ENCODE measurements at regions not wholly inside any gene's neighbourhood (a gene's known extent, or its start where the extent isn't known, plus 50 kb on each side); places are given as distances from the start of the nearest gene placed in this dataset.

- no peak for DNase-seq (ENCODE audit: low read depth in 2 of 2)
Measured at GRCh38 chr13:107331359-107331758, 763.4 kb upstream of the ARGLU1 start.

- no peak for DNase-seq (ENCODE audit: low read depth in 2 of 2)
Measured at GRCh38 chr13:107330484-107330883, 762.5 kb upstream of the ARGLU1 start.

GRCh38 chr13:107329991-107330390, 762.1 kb upstream of the ARGLU1 start:
- DNase-seq (ENCODE audit: low read depth in 2 of 2): no peak

GRCh38 chr13:107324416-107325204, 756.7 kb upstream of the ARGLU1 start:
- no peak for DNase-seq (ENCODE audit: low read depth in 2 of 2)

- no peak for DNase-seq (ENCODE audit: low read depth in 2 of 2)
Measured at GRCh38 chr13:107322228-107322627, 754.3 kb upstream of the ARGLU1 start.

- no peak for DNase-seq (ENCODE audit: low read depth in 2 of 2)
Measured at GRCh38 chr13:107305178-107305577, 737.2 kb upstream of the ARGLU1 start.

- DNase-seq (ENCODE audit: low read depth in 2 of 2): no peak
Measured at GRCh38 chr13:107301724-107302374, 733.9 kb upstream of the ARGLU1 start.

GRCh38 chr13:107299717-107300116, 731.8 kb upstream of the ARGLU1 start:
- DNase-seq (ENCODE audit: low read depth in 2 of 2): no peak

GRCh38 chr13:107296804-107297203, 728.9 kb upstream of the ARGLU1 start:
- DNase-seq (ENCODE audit: low read depth in 2 of 2): no peak

- no peak for DNase-seq (ENCODE audit: low read depth in 2 of 2)
Measured at GRCh38 chr13:107295416-107296140, 727.6 kb upstream of the ARGLU1 start.

- no peak for DNase-seq (ENCODE audit: low read depth in 2 of 2)
Measured at GRCh38 chr13:107293924-107294323, 726.0 kb upstream of the ARGLU1 start.

GRCh38 chr13:107291875-107292274, 723.9 kb upstream of the ARGLU1 start:
- DNase-seq (ENCODE audit: low read depth in 2 of 2): no peak

- no peak for DNase-seq (ENCODE audit: low read depth in 2 of 2)
Measured at GRCh38 chr13:107289540-107289939, 721.6 kb upstream of the ARGLU1 start.

GRCh38 chr13:107284173-107284572, 716.2 kb upstream of the ARGLU1 start:
- no peak for DNase-seq (ENCODE audit: low read depth in 2 of 2)

- no peak for DNase-seq (ENCODE audit: low read depth in 2 of 2)
Measured at GRCh38 chr13:107277911-107278310, 710.0 kb upstream of the ARGLU1 start.

- no peak for DNase-seq (ENCODE audit: low read depth in 2 of 2)
Measured at GRCh38 chr13:107276936-107277335, 709.0 kb upstream of the ARGLU1 start.

GRCh38 chr13:107275945-107276614, 708.1 kb upstream of the ARGLU1 start:
- DNase-seq (ENCODE audit: low read depth in 2 of 2): no peak

- no peak for DNase-seq (ENCODE audit: low read depth in 2 of 2)
Measured at GRCh38 chr13:107275312-107275711, 707.4 kb upstream of the ARGLU1 start.

GRCh38 chr13:107271227-107271626, 703.3 kb upstream of the ARGLU1 start:
- no peak for DNase-seq (ENCODE audit: low read depth in 2 of 2)

- DNase-seq (ENCODE audit: low read depth in 2 of 2): no peak
Measured at GRCh38 chr13:107266657-107267056, 698.7 kb upstream of the ARGLU1 start.

- DNase-seq (ENCODE audit: low read depth in 2 of 2): no peak
Measured at GRCh38 chr13:107258599-107259187, 690.8 kb upstream of the ARGLU1 start.

GRCh38 chr13:107254392-107254791, 686.5 kb upstream of the ARGLU1 start:
- DNase-seq (ENCODE audit: low read depth in 2 of 2): no peak

All from activated CD8-positive, alpha-beta memory T cell treated with anti-CD3 and anti-CD28 coated beads for 4 hours (primary cell).